ENCODE measurements at regions not wholly inside any gene's neighbourhood (a gene's known extent, or its start where the extent isn't known, plus 50 kb on each side); places are given as distances from the start of the nearest gene placed in this dataset.

- DNase-seq (ENCODE audit: low read depth) = no peak
Measured at GRCh38 chr3:148641722-148642121, 56.0 kb upstream of the AGTR1 start.

DNA sequence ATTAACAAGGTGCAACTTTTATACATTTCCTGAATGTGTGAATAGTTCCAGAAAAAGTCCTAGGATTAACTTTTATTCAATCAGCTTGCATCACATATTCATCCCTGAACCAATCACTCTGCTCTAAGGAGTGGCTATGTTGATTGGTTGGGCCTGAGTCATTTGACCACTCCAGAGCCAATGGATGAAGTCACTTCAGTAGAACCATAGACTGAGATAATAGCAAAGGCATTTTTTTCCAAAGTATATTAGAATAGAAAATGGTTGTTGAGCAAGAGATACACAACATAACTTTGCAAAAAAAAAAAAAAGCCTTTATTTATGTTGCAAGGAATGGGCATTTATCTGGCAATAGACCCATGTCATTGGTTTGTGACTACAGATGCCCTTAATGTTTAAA lies 55.5 kb upstream of the AGTR1 start:
- no peak for DNase-seq (ENCODE audit: low read depth)

DNA sequence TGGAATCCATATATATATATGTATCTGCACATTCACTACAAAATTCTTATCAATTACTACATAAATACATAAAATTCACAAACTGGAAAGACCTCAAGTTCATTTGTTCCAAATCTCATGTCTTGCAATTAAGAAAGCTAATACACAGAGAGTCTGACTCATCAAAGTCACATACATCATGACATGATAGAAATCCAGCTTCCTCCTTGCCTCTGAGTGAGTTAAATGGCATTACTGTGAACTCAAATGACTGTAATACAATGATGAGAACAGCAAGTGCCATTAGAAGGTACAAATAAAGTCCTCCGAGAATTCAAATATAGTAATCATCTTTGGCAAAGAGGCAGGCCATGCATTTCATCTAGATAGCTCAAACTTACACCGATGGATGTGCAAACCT lies 55.1 kb upstream of the AGTR1 start:
- DNase-seq (ENCODE audit: low read depth) = peak; percentile 49

DNA sequence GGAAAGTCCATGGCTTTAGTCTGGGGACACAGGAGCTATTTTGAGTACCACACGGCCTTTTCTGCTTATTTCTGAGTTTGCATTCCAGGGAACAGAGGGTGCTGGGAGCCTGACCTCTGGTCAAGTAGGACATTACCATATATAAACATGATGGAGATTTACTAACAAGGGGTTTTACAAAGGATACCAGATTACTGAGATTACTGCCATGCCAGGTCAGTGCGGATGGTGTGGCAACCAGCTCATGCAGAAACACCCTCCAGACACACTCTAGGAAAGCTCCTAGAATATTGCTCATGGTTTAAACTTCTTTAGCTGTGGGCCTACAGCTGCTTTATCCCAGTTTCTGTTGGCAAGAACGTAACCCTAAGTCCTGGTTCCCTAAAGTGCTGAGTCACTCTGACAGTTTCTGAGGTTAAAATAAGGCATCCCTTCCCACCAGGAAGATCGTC lies 54.3 kb upstream of the AGTR1 start:
- DNase-seq (ENCODE audit: low read depth) = peak; percentile 75

- no peak for DNase-seq (ENCODE audit: low read depth)
Measured at GRCh38 chr3:148646126-148646665, 51.5 kb upstream of the AGTR1 start.

Data from RPMI7951 (cell line).